ENCODE measurements at regions not wholly inside any gene's neighbourhood (a gene's known extent, or its start where the extent isn't known, plus 50 kb on each side); places are given as distances from the start of the nearest gene placed in this dataset.

GRCh38 chr4:106835919-106836318 is 200.2 kb downstream of the DKK2 start:
- H3K27me3 ChIP-seq (ENCODE audit: control insufficient read depth in 2 of 2, insufficient read depth in 2 of 2, low read length in 2 of 2), result no peaks in the 10 kb centered on the region
- no peaks in the 10 kb centered on the region; the same call in 1 of the 2 replicates for H3K9me3 ChIP-seq (replicated peaks; ENCODE audit: control insufficient read depth, insufficient read depth, low read depth, low read length)
- DNase-seq (ENCODE audit: extremely low read depth in 1 of 4, low spot score in 3 of 4) (no peak), ATAC-seq (no peak), FAIRE-seq (no peak)
- TF ChIP-seq FOSL1 (tag; conservative IDR thresholded peaks at IDR 0.05) (no peak), GTF3C2 (IDR thresholded peaks at IDR 0.05; ENCODE audit: borderline replicate concordance, extremely low read depth, insufficient read length) (no peak), ZBTB1 (CRISPR knock-in tag; IDR thresholded peaks at IDR 0.05; ENCODE audit: borderline replicate concordance, low read depth) (no peak)
- no peaks in the 10 kb centered on the region for H3K36me3 ChIP-seq (ENCODE audit: control insufficient read depth, insufficient read depth, low read length)
- no peaks in the 10 kb centered on the region for H4K20me1 ChIP-seq (replicated peaks; ENCODE audit: control insufficient read depth, insufficient read depth, low read length)
- POLR2A ChIA-PET, result no interaction called here
- H3K4me1 ChIP-seq (replicated peaks in 1 of 2; ENCODE audit: control insufficient read depth in 2 of 2, insufficient read depth in 2 of 2, low read length in 2 of 2), result no peaks in the 10 kb centered on the region
- in situ Hi-C loops (cut with MboI) (no loop called here), intact Hi-C loops (cut with micrococcal nuclease) (no loop called here)
- H3K9me1 ChIP-seq (ENCODE audit: control insufficient read depth, insufficient read depth, low read length), result no peaks in the 10 kb centered on the region
- no peak overlapping the region for H3K4me3 ChIP-seq
- BruUV-seq (replicated peaks), result no TSS peak
- CTCF ChIA-PET (ENCODE audit: low intra/inter-chr PET ratio), result no interaction called here
- no peaks in the 10 kb centered on the region for H3K79me2 ChIP-seq (ENCODE audit: control insufficient read depth, insufficient read depth, low read length)
- H2AFZ ChIP-seq (ENCODE audit: low read depth, low read length), result no peak overlapping the region
- no peak overlapping the region for H3K27ac ChIP-seq (ENCODE audit: extremely low read depth, low read depth, low read length)
- no peak overlapping the region for H3K4me2 ChIP-seq (ENCODE audit: insufficient read depth, low read length)
- no peak overlapping the region for H3K9ac ChIP-seq (ENCODE audit: insufficient read depth in 1 of 2, low read depth in 2 of 2, low read length in 2 of 2)

- CTCF ChIA-PET (ENCODE audit: low intra/inter-chr PET ratio), result no interaction called here
- no peak overlapping the region for H3K27ac ChIP-seq (ENCODE audit: extremely low read depth, low read depth, low read length)
- H3K9ac ChIP-seq (ENCODE audit: insufficient read depth in 1 of 2, low read depth in 2 of 2, low read length in 2 of 2), result no peak overlapping the region
- POLR2A ChIA-PET, result no interaction called here
- in situ Hi-C loops (cut with MboI) (no loop called here), intact Hi-C loops (cut with micrococcal nuclease) (no loop called here)
- no peak for DNase-seq (ENCODE audit: extremely low read depth in 1 of 4, low spot score in 3 of 4)
- H3K27me3 ChIP-seq (ENCODE audit: control insufficient read depth in 2 of 2, insufficient read depth in 2 of 2, low read length in 2 of 2), result no peaks in the 10 kb centered on the region
- H3K36me3 ChIP-seq (ENCODE audit: control insufficient read depth, insufficient read depth, low read length), result no peaks in the 10 kb centered on the region
- no peaks in the 10 kb centered on the region for H4K20me1 ChIP-seq (replicated peaks; ENCODE audit: control insufficient read depth, insufficient read depth, low read length)
- H3K9me3 ChIP-seq (replicated peaks; ENCODE audit: control insufficient read depth, insufficient read depth, low read depth, low read length), result no peaks in the 10 kb centered on the region; the same call in 1 of the 2 replicates
- no TSS peak for BruUV-seq (replicated peaks)
- no peak overlapping the region for H3K4me2 ChIP-seq (ENCODE audit: insufficient read depth, low read length)
- ATAC-seq, result no peak
- no peaks in the 10 kb centered on the region for H3K79me2 ChIP-seq (ENCODE audit: control insufficient read depth, insufficient read depth, low read length)
- H3K4me3 ChIP-seq, result no peak overlapping the region
- H3K9me1 ChIP-seq (ENCODE audit: control insufficient read depth, insufficient read depth, low read length), result no peaks in the 10 kb centered on the region
- H3K4me1 ChIP-seq (replicated peaks in 1 of 2; ENCODE audit: control insufficient read depth in 2 of 2, insufficient read depth in 2 of 2, low read length in 2 of 2), result no peaks in the 10 kb centered on the region
- H2AFZ ChIP-seq (ENCODE audit: low read depth, low read length), result no peak overlapping the region
- no peak for FAIRE-seq
- no peak for TF ChIP-seq DPF2 (IDR thresholded peaks at IDR 0.05)
- TF ChIP-seq ZNF518B (CRISPR knock-in tag; IDR thresholded peaks at IDR 0.05), result no peak
- TF ChIP-seq MBD2 (IDR thresholded peaks at IDR 0.05; ENCODE audit: borderline replicate concordance, low read depth), result no peak
- no peak for TF ChIP-seq DACH1 (IDR thresholded peaks at IDR 0.05; ENCODE audit: partially characterized antibody)
- no peak for TF ChIP-seq GATA2 (CRISPR knock-in tag; IDR thresholded peaks at IDR 0.05)
- no peak for TF ChIP-seq FOXJ3 (CRISPR knock-in tag; IDR thresholded peaks at IDR 0.05)
- TF ChIP-seq ZFP91 (CRISPR knock-in tag; IDR thresholded peaks at IDR 0.05), result no peak
These were observed 205.2 kb downstream of the DKK2 start for GRCh38 chr4:106830879-106831278.
